Uterus (tissue), 3 donors: ENCODE measurements at regions not wholly inside any gene's neighbourhood (a gene's known extent, or its start where the extent isn't known, plus 50 kb on each side); places are given as distances from the start of the nearest gene placed in this dataset.

Source experiments
- DNase-seq, 2 donors: peaks; one replicate each; pipeline ENCODE4 v3.0.0-alpha.2; 2019 to 2020
- H3K27ac ChIP-seq, 2 donors: fragments of 200-600 bp; sonication (generic); 1 replicate in 1 of 2; 2 replicates in 1 of 2; pipeline ENCODE4 v1.5.1; 2016 to 2018
- H3K27me3 ChIP-seq, 2 donors: fragments of 200-600 bp; sonication (generic); one replicate each; pipeline ENCODE4 v1.5.1; 2018 to 2019; ENCODE audit warnings: control low read depth in 1 of 2
- H3K36me3 ChIP-seq, 2 donors: fragments of 200-600 bp; sonication (generic); one replicate each; pipeline ENCODE4 v1.5.1; 2019; ENCODE audit warnings: control low read depth in 1 of 2
- H3K4me1 ChIP-seq, 2 donors: fragments of 200-600 bp; sonication (generic); one replicate each; pipeline ENCODE4 v1.5.1; 2018 to 2019; ENCODE audit warnings: control low read depth in 1 of 2
- H3K4me3 ChIP-seq, 2 donors: fragments of 200-600 bp; sonication (generic); 1 replicate in 1 of 2; 2 replicates in 1 of 2; pipeline ENCODE4 v1.5.1; 2018 to 2019; ENCODE audit warnings: mild to moderate bottlenecking in 1 of 2
- H3K9me3 ChIP-seq, 2 donors: fragments of 200-600 bp; sonication (generic); one replicate each; pipeline ENCODE4 v1.5.1; 2019; ENCODE audit warnings: control low read depth in 1 of 2
- POLR2A ChIP-seq, 2 donors: fragments of 450-650 bp; IDR thresholded peaks; one replicate each; pipeline ENCODE4 v1.6.1; 2016; ENCODE audit warnings: antibody characterized with exemption in 2 of 2, mild to moderate bottlenecking in 1 of 2, moderate library complexity in 1 of 2
- intact Hi-C: fragments of 100-400 bp; cut with DNase I; formaldehyde crosslinking; loops from one replicate; pipeline ENCODE4 v1.15.1; 2023; ENCODE audit warnings: low total_unique reads
- TF ChIP-seq, protein P1 (sequence below), 4 experiments: fragments of 200-600 bp in 2 of 4; fragments of 450-650 bp in 2 of 4; sonication (generic) in 2 of 4; IDR thresholded peaks; one replicate each; pipeline ENCODE4 v1.5.1; 2016 to 2019; ENCODE audit warnings: antibody characterized with exemption in 4 of 4, mild to moderate bottlenecking in 2 of 4, moderate library complexity in 1 of 4
- donor health status: DM: yes; HTN: yes; CAD: no.

GRCh38 chr15:24898715-24899272 is 56.0 kb upstream of the SNRPN start:
- no peak overlapping the region for H3K4me3 ChIP-seq
- no peak overlapping the region for H3K27ac ChIP-seq
- H3K36me3 ChIP-seq = no peaks in the 10 kb centered on the region
- TF ChIP-seq, protein P1, sequence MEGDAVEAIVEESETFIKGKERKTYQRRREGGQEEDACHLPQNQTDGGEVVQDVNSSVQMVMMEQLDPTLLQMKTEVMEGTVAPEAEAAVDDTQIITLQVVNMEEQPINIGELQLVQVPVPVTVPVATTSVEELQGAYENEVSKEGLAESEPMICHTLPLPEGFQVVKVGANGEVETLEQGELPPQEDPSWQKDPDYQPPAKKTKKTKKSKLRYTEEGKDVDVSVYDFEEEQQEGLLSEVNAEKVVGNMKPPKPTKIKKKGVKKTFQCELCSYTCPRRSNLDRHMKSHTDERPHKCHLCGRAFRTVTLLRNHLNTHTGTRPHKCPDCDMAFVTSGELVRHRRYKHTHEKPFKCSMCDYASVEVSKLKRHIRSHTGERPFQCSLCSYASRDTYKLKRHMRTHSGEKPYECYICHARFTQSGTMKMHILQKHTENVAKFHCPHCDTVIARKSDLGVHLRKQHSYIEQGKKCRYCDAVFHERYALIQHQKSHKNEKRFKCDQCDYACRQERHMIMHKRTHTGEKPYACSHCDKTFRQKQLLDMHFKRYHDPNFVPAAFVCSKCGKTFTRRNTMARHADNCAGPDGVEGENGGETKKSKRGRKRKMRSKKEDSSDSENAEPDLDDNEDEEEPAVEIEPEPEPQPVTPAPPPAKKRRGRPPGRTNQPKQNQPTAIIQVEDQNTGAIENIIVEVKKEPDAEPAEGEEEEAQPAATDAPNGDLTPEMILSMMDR (IDR thresholded peaks at IDR 0.05) = no peak
- TF ChIP-seq POLR2A (IDR thresholded peaks at IDR 0.05) = no peak
- intact Hi-C loops = no loop called here
- no peaks in the 10 kb centered on the region for H3K27me3 ChIP-seq
- H3K4me1 ChIP-seq = no peaks in the 10 kb centered on the region
- H3K9me3 ChIP-seq = no peaks in the 10 kb centered on the region
- no peak for DNase-seq

GRCh38 chr15:24899367-24899766 is 55.4 kb upstream of the SNRPN start:
- Histone ChIP-seq H3K4me3 (no peak overlapping the region), H3K27me3 (no peaks in the 10 kb centered on the region), H3K4me1 (no peaks in the 10 kb centered on the region), H3K9me3 (no peaks in the 10 kb centered on the region), H3K36me3 (no peaks in the 10 kb centered on the region), H3K27ac (no peak overlapping the region)
- no peak for DNase-seq
- TF ChIP-seq, protein P1 (IDR thresholded peaks at IDR 0.05) = no peak
- TF ChIP-seq POLR2A (IDR thresholded peaks at IDR 0.05) = no peak
- intact Hi-C loops = no loop called here

DNA sequence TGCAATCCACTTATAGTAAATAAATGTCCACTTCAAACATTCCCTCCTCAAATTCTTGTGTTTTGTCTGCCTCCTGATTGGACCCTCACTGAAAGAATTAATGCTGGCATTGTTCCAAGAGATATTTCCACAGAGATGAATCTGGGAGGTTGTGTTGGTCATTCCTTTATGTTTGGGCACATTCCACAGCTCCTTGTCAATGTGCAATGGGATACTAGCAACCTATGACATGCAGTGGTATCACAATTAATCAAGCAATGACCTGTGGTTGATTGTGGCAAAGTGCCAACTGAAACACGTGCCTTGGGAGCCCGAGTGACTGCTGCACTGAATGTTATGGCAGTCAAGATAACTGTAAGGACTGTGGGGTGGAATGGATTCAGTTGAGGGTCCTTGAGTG is 55.0 kb upstream of the SNRPN start:
- H3K4me3 ChIP-seq = no peak overlapping the region
- intact Hi-C loops = no loop called here
- no peaks in the 10 kb centered on the region for H3K36me3 ChIP-seq
- no peaks in the 10 kb centered on the region for H3K27me3 ChIP-seq
- H3K27ac ChIP-seq = no peak overlapping the region
- TF ChIP-seq, protein P1 (IDR thresholded peaks at IDR 0.05) = no peak
- no peaks in the 10 kb centered on the region for H3K9me3 ChIP-seq
- H3K4me1 ChIP-seq = no peaks in the 10 kb centered on the region
- DNase-seq = no peak

DNA sequence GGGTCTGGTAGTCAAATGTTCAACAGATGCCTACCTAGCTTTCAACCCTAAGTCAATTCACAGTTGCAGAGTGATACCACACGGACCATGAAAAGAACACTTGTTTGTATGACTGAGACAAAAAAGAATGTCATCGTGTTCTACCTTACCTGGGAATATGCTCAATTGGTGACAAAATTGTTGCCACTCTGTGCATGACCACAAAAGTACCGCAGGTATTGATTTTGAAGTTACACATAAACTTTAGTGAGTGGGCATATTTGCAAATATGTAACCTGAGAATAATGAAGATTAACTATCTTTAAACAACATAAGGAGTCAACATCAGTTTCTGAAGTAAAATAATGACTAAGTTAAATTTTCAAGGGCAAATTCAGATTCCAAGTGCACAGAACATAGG is 53.4 kb upstream of the SNRPN start:
- no peaks in the 10 kb centered on the region for H3K4me1 ChIP-seq
- H3K36me3 ChIP-seq = no peaks in the 10 kb centered on the region
- intact Hi-C loops = no loop called here
- H3K27me3 ChIP-seq = no peaks in the 10 kb centered on the region
- no peak overlapping the region for H3K27ac ChIP-seq
- H3K4me3 ChIP-seq = no peak overlapping the region
- DNase-seq = no peak
- no peaks in the 10 kb centered on the region for H3K9me3 ChIP-seq
- no peak for TF ChIP-seq POLR2A (IDR thresholded peaks at IDR 0.05)
- TF ChIP-seq, protein P1 (IDR thresholded peaks at IDR 0.05) = no peak
